Epithelial cell of prostate (primary cell): ENCODE measurements at regions not wholly inside any gene's neighbourhood (a gene's known extent, or its start where the extent isn't known, plus 50 kb on each side); places are given as distances from the start of the nearest gene placed in this dataset.
"Not testable (repeated sequence)": the region's sequence is repeated elsewhere in the genome, so short reads cannot be mapped to it uniquely, and the experiment has no call there.

Experiments
- DNase-seq: peaks from one replicate; pipeline ENCODE4 v3.0.0-alpha.2; 2011; ENCODE audit warnings: low read depth, low spot score
- H3K27ac ChIP-seq: fragments of 450-650 bp; 2 replicates; pipeline ENCODE4 v1.5.1; 2017; ENCODE audit warnings: mild to moderate bottlenecking

- DNase-seq: no peak
- H3K27ac ChIP-seq: no peak overlapping the region
Observed at GRCh38 chr20:54839224-54839623, 363.8 kb downstream of the DOK5 start.

- no peak overlapping the region for H3K27ac ChIP-seq
- no peak for DNase-seq
Observed at GRCh38 chr20:54837226-54837625, 361.8 kb downstream of the DOK5 start.

DNA sequence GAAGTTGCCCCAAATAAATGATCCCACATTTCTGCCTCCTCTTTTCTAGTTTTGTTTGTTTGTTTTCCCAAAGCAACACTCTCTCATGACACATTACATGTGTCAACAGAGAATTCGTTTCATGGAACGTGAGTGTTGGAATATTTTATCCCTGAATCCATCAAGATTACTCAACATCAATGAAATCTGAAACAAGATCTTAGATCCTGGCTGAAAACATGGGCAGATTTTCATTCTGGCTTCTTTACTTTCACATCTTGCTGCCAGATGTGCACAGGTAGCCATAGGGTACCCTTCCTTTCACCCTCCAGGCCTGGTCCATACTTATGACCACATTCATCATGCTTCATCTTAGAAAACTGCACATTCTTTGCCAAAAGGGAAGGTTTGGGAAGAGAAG lies 347.0 kb downstream of the DOK5 start:
- no peak for DNase-seq
- no peak overlapping the region for H3K27ac ChIP-seq

DNA sequence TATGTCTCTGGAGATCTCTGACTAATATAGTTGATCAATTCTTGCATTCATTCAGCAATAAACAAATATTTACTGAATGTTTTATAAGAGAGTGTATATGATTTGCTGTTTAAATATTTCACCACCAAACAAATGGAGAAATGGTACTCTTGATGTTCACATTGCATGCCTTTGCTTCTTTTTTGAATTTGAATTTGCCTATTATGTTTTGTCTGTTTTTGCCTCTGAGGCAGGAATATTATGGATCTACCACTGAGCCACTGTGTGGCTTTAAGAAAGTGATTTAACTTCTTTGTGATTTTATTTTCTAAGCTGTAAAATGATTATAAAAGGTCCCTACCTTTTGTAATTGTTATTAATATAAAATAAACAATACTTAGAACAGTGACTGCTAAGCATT lies 345.0 kb downstream of the DOK5 start:
- no peak for DNase-seq
- H3K27ac ChIP-seq: no peak overlapping the region

- no peak for DNase-seq
- no peak overlapping the region for H3K27ac ChIP-seq
Observed at GRCh38 chr20:54806462-54806861, 331.1 kb downstream of the DOK5 start.

- DNase-seq: no peak
- H3K27ac ChIP-seq: no peak overlapping the region
Observed at GRCh38 chr20:54794874-54795273, 319.5 kb downstream of the DOK5 start.

- no peak overlapping the region for H3K27ac ChIP-seq
- DNase-seq: no peak
Observed at GRCh38 chr20:54794110-54794509, 318.7 kb downstream of the DOK5 start.

GRCh38 chr20:54793291-54793992 lies 318.0 kb downstream of the DOK5 start:
- no peak overlapping the region for H3K27ac ChIP-seq
- DNase-seq: no peak

DNA sequence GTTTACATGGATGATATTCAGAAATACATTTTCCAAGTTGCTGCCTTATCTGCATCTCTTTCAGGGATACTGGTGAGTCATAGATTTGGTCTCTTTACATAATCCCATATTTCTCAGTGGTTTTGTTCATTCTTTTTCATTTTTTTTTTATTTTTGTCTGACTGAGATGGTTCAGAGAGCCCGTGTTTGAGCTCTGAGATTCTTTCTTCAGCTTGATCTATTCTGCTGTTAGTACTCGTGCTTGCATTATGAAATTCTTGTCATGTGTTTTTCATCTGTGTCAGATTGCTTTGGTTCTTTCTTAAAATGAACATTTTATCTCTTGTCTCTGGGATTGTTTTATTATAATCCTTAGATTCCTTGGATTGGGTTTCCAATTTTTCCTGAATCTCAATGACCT lies 317.3 kb downstream of the DOK5 start:
- DNase-seq: no peak
- H3K27ac ChIP-seq: no peak overlapping the region

DNA sequence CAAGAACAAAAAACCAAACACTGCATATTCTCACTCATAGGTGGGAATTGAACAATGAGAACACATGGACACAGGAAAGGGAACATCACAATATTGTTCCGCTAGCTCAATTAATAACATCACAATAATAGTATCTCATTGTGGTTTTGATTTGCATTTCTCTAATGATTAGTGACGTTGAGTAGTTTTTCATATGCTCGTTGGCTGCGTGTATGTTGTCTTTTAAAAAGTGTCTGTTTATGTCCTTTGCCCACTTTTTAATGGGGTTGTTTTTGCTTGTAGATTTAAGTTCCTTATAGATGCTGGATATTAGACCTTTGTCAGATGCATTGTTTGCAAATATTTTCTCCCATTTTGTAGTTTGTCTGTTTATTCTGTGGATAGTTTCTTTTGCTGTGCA lies 312.9 kb downstream of the DOK5 start:
- DNase-seq, H3K27ac ChIP-seq: not testable (repeated sequence)

GRCh38 chr20:54782758-54783157 lies 307.4 kb downstream of the DOK5 start:
- not testable (repeated sequence) for H3K27ac ChIP-seq, DNase-seq

DNA sequence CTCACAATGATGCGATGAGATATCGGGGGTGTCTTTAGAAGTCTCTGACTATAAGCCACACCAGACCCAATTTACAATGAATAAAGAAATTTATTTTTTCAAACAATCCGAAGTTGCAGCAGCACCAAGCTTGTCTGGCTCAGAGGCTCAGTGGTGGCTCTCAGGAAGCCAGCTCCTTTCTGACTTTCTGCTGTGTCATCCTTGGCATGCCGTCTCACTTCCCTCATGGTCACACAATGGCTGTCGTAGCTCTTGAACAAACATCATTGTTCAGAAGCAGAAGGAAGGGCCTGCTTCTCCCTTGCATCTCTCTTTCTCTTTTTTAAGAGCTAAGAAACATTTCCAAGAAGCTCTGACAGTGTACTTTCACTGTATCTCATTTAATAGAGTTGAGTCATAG lies 299.0 kb downstream of the DOK5 start:
- H3K27ac ChIP-seq: peak overlapping the region; percentile 49

GRCh38 chr20:54773643-54774000 lies 298.2 kb downstream of the DOK5 start:
- peak overlapping the region; percentile 49 for H3K27ac ChIP-seq
- no peak for DNase-seq

More for the DNA sequence above, 299.0 kb downstream of the DOK5 start:
- no peak for DNase-seq

- H3K27ac ChIP-seq: peak overlapping the region; percentile 49
- DNase-seq: peak; percentile 53
Observed at GRCh38 chr20:54772893-54773642, 297.7 kb downstream of the DOK5 start.

DNA sequence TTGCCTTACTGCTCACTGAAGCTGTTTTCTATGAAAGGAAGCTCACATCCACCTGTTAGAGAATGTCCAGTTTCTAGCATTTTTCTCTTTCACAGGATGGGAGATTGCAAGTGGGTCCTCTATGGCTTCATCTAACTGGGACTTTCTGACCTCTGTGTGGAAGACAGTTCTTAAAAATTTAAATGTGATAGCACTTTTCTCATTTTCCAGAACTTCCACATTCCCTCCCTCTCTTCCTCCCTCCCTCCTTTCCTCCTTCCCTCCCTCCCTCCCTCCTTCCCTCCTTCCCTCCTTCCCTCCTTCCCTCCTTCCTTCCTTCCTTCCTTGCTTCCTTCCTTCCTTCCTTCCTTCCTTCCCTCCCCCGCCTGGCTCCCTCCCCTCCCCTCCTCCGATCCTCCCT lies 291.1 kb downstream of the DOK5 start:
- DNase-seq: no peak
- no peak overlapping the region for H3K27ac ChIP-seq

DNA sequence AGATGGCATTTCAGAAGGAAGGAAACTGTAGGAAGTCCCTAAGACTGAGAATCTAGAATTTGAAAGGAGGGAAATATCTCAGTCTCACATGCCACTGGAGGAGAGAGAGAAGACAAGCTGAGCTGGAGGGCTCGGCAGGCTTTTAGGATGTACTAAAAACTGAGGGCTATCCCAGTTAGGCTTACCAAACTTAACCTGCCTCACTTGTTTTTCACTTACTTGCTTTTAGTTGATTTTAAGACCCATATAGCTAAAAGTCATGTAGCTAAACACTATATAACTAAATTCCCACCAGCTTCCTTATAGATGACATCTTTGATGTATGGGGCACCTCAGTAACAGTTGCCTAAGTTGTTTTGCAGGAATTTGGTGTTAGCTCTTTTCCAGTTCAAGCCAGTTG lies 288.0 kb downstream of the DOK5 start:
- no peak for DNase-seq

GRCh38 chr20:54759589-54759988 lies 284.2 kb downstream of the DOK5 start:
- DNase-seq: no peak
- no peak overlapping the region for H3K27ac ChIP-seq

More for the DNA sequence above, 288.0 kb downstream of the DOK5 start:
- H3K27ac ChIP-seq: no peak overlapping the region

DNA sequence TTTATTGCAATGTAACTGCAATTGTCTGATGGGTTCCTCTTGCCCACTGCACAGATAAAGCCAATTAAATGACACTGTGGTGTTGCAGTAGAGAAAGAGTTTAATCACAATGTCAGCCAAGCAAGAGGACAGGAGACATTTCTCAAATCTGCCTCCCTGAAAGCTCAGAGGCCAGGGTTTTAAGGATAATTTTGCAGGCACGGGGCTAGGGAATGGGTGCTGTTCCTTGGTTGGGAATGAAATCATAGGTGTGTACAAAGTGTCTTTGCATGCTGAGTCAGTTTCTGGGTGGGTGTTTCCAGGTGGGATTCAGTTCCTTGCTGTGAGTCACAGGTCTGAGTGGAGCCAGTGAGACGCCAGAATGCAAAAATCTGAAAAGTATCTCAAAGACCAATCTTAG lies 271.4 kb downstream of the DOK5 start:
- no peak overlapping the region for H3K27ac ChIP-seq
- DNase-seq: no peak

DNA sequence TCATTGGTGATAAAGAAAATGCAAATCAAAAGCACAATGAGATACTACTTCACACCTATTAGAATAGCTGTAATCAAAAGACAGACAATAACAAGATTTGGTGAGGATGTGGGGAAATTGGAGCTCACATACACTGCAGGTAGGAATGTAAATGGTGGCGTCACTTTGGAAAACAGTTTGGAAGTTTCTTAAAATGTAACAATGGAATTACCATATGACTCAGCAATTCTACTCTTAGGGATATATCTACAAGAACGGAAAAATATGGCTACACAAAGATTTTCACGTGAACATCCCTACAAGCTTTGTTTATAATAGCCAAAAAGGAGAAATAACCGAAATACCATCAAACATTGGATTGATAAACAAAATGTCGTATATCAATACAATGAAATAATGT lies 270.4 kb downstream of the DOK5 start:
- no peak for DNase-seq
- H3K27ac ChIP-seq: no peak overlapping the region

GRCh38 chr20:54744097-54744496 lies 268.7 kb downstream of the DOK5 start:
- H3K27ac ChIP-seq: no peak overlapping the region

GRCh38 chr20:54742193-54742592 lies 266.8 kb downstream of the DOK5 start:
- H3K27ac ChIP-seq: no peak overlapping the region
- DNase-seq: no peak

More at GRCh38 chr20:54744097-54744496, 268.7 kb downstream of the DOK5 start:
- no peak for DNase-seq

DNA sequence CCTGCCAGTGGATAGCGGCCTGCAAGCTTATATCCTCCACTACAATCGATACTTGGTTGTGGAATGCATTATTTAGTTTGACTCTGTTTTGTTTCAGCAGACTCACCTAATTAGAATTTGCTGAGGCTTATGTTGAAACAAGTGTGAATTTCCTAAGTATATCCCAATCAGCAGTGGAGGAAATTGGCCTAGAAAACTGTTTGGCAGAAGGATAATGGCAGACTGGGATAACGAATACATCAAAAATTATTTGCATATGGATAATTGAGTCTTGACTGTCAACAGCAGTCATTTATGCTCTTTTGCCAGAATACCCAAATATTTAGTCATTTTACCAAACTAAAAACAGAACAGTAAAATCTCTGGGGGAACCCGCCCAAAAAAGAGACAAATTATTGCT lies 261.0 kb downstream of the DOK5 start:
- DNase-seq: no peak
- H3K27ac ChIP-seq: no peak overlapping the region
